ENCODE measurements at regions not wholly inside any gene's neighbourhood (a gene's known extent, or its start where the extent isn't known, plus 50 kb on each side); places are given as distances from the start of the nearest gene placed in this dataset.

- DNase-seq (ENCODE audit: low read depth, low spot score), result no peak
Observed at GRCh38 chr15:91801836-91802534, 51.5 kb upstream of the SLCO3A1 start.

- no peak for DNase-seq (ENCODE audit: low read depth, low spot score)
Observed at GRCh38 chr15:91803260-91803659, 50.2 kb upstream of the SLCO3A1 start.

Data from activated naive CD8-positive, alpha-beta T cell treated with anti-CD3 and anti-CD28 coated beads, Interleukin-2, amount 50 U/mL, for 16 hours (primary cell).